GM18499 (cell line): ENCODE measurements at regions not wholly inside any gene's neighbourhood (a gene's known extent, or its start where the extent isn't known, plus 50 kb on each side); places are given as distances from the start of the nearest gene placed in this dataset.
A peak's percentile ranks its signal among the peaks of the same experiment; 100 is the strongest.

Source experiments
- ATAC-seq: cut with Tn5 transposase; IDR thresholded peaks from one replicate; pipeline ENCODE4 v1.9.1; 2021; ENCODE audit warnings: moderate number of reproducible peaks; ENCODE audit not compliant: insufficient read depth, unreplicated experiment

DNA sequence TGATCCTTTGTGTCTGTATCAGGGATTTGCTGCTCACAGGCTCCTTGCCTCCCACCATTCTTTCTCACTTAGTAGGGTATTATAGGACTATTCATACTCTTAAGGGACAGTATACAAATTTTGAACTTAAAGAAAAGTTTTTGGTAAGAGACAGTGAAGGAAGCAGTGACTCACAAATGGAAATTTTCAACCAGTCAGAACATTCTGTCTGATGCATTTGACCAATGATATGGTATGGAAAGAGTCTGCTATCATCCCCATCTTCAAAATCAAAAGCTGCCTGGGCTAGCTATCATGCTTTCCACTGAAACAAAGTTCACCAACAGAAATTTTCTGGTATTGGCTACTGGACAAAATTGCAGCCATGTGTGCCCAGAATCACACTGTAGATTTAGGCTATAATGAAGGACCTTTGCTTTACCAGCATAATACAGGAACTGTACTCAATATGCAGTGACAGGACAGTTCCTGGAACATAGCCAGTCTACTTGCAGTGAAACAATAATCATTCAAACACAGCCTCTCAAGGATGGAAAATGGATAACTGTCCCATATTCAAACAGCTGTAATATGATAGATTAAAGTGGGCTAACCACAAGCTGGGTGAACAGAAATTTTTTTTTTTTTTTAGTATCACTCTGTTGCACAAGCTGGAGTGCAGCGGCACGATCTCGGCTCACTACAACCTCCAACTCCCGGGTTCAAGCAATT, 109.0 kb upstream of the ACSL4 start:
- no peak for ATAC-seq

DNA sequence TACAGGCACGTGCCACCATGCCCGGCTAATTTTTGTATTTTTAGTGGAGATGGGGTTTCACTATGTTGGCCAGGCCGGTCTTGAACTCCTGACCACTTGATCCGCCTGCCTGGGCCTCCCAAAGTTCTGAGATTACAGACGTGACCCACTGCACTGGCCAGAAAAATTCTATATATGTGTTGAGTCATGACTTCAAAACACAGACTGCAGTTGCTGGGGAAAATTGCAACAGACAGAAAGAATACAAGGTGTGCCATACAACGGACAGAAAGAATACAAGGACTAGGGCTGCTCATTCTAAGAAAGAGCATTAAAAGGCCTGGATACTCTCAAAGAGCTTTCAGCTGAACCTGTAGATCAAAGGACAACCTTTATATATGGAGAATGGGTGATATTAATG, 109.6 kb upstream of the ACSL4 start:
- no peak for ATAC-seq

GRCh38 chrX:109843963-109844751, 111.1 kb upstream of the ACSL4 start:
- no peak for ATAC-seq

- no peak for ATAC-seq
These were observed 111.9 kb upstream of the ACSL4 start for GRCh38 chrX:109844986-109845385.

DNA sequence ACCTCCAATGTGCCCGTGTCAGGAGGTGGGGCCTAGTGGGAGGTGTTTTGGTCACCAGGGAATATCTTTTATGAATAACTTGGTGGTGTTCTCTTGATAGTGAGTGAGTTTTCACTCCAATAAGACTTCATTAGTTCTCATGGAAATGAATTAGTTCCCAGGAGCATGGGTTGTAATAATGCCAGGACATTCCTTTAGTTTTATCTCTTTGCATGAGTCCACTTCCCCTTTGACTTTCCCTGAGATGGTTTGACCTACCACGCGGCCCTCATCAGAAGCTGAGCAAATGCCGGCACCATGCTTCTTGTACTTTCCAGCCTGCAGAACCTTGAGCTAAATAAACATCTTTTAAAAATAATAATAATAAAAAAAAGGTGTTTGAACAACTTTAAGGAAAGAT, 112.9 kb upstream of the ACSL4 start:
- ATAC-seq: no peak

- ATAC-seq: no peak
These were observed 114.5 kb upstream of the ACSL4 start for GRCh38 chrX:109847257-109848187.

- peak; percentile 49 for ATAC-seq
These were observed 115.5 kb upstream of the ACSL4 start for GRCh38 chrX:109848461-109849050.

GRCh38 chrX:109854096-109854495, 121.0 kb upstream of the ACSL4 start:
- ATAC-seq: no peak

DNA sequence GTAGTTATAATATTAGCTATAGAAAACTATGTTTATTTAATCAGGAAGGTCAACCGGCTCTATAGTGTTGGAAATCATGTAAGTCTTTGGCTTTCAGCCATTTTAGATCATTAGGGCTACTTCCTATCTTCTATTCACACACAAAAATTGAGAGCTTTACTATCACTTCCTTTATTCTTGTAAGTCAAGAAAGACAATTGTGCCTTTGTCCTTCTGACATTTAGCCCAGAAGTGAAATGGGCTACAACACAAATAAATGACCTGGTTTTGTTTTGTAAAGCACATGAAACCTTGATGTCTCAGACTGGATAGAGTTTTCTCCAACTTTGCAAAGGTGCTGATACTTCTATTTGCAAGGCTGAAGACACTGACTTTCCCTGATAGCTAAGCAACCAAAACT, 122.4 kb upstream of the ACSL4 start:
- peak; percentile 49 for ATAC-seq

DNA sequence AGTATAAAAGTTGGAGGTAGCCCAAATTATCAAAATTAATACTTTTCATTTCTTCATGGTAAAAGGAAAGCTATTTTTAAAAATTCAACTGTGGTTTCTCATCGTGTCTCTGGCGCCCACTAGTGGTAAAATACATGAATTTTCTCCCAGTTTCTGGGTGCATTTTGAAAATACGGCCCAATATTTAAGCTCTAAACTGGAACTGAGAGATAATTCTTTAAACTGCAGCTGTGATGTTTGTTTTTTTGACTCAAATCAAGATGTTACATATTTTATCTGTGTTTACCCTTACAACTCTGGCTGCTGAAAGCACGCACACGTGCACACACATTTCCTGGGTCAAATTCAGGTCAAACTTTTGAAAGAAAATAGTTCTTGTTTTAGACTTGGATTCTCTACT, 123.9 kb upstream of the ACSL4 start:
- no peak for ATAC-seq

GRCh38 chrX:109857584-109858228, 124.6 kb upstream of the ACSL4 start:
- no peak for ATAC-seq

GRCh38 chrX:109858602-109859341, 125.7 kb upstream of the ACSL4 start:
- no peak for ATAC-seq

GRCh38 chrX:109859651-109860050, 126.6 kb upstream of the ACSL4 start:
- no peak for ATAC-seq

DNA sequence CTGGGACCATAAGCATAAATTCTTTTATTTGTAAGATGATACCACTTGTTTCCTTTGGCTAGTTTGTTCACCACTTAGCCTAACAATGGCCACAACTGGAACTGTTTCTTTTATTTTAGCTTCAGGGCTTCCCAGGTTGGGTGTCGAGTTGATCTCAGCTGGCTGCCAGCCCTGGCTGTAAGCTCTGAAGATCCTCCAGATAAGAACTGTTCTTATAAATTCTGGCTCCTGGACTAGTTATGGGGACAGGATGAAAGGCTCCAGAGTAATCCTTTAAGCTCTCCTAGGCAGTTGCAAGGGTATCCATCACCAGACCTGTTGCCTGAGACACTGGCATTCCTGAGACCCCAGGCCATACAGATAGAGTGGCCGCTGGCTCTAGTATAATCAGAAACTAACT, 129.4 kb upstream of the ACSL4 start:
- ATAC-seq: no peak

DNA sequence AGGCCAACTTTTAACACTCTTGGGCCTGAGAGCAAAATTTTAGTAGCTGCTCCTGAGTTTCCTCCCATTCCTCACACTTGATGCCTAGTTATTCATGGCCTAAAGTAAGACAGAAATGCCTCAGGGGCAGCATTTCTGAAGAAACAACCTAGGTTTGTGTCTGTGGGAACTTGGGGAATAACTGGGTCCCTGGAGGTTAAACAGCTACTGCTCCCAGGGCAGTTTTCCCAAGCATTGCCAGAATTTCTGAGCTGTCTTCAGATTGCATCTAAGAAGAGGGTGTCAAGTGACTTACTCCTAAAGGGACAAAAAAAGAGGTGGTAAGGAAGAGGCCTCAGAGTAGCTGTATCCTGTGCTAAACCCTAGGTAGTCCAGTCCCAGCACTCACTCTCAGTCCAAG, 130.8 kb upstream of the ACSL4 start:
- ATAC-seq: no peak

- ATAC-seq: no peak
These were observed 131.6 kb upstream of the TMEM164 start for GRCh38 chrX:109871121-109871888.

DNA sequence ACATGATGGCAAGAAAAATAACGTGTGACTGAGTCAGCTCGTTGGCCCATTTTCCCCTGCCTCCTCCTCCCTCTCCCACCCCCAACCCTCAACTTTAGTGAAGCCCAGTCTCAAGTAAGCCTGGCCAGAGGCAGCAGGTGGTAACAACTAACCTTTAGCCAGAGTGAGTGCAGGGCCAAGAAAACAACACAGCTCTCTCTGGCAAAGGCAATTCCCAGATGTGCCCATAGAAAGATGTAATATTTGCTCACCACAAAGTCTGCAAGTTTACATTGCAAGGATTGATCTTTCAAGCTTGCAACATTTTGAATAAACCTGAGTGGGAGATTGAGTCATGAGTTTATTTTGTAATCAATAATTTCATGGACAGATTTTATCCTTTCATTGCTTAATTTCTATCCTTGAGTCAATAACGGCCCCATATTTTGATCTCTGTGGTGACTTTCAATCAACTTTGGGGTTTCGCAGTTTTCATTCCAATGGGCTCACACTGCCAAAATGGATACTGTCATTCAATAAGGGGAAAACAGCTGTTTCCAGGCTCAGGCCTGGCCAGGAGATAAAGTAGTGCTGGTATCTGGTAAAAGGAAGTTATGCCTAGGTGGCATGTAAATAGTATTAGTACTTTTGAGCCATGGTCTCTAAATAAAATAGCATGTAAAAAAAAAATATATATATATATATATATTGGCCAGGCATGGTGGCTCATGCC, 130.7 kb upstream of the TMEM164 start:
- ATAC-seq: no peak

GRCh38 chrX:109873574-109873973, 129.3 kb upstream of the TMEM164 start:
- no peak for ATAC-seq
